ENCODE measurements at regions not wholly inside any gene's neighbourhood (a gene's known extent, or its start where the extent isn't known, plus 50 kb on each side); places are given as distances from the start of the nearest gene placed in this dataset.
A peak's percentile ranks its signal among the peaks of the same experiment; 100 is the strongest.

DNA sequence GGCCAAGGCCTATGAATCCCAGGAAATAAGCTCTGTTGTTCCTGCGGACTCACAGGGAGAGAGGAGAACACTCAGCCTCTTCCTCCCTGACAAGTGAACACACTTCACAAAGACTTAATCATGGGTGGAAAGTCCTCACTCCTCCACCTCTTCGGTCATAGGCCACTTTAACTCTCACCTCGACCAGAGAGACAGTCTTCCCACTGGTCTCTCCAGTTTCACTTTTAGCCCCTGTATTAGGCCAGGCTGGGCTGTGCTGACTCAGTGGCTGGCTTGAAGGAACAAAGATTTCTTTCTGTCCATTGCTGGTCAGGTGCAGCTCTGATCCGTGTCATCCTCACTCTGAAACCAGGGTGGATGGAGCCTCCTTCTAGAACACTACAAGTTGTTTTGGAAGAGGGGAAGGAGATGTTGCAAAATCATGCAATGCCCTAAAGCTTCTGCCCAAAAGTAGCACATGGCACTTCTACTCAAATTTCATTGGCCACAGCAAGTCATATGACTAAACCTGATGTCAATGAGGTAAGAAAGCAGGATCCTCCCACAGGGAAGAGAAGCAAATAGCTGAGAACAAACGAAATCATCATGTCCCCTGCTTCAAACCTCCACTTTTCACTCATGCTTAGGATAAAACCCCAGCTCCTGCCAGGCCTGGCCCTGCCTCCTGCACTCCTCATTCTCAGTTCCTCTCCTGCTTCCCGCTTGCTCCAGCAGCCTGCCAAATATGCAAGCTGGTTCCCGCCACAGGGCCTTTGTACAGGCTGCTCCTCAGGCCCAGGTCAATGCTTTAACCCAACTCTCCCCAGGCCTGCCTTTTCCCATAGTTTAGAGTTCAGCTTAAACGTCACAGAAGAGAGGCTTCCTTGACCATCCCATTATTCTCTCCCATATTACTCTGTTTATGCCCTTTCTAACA is 150.5 kb upstream of the RUNX3 start:
- FAIRE-seq = no peak

DNA sequence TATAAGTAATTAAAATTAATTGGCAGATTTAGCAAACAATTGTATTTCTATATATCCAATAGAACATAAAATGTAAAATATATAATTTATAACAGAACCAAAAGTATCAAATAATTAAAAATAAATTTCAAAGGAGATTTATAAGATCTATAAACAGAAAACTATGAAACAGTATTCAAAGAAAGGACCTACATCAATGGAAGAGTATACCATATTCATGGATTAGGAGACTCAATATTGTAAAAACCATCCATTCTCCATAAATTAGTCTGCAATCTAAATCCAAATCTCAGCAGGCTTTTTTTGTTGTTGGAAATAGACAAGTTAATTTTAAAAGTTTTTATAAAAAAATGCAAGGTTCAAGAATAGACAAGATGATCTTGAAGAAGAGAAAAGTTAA is 149.0 kb upstream of the RUNX3 start:
- FAIRE-seq = peak; percentile 70

DNA sequence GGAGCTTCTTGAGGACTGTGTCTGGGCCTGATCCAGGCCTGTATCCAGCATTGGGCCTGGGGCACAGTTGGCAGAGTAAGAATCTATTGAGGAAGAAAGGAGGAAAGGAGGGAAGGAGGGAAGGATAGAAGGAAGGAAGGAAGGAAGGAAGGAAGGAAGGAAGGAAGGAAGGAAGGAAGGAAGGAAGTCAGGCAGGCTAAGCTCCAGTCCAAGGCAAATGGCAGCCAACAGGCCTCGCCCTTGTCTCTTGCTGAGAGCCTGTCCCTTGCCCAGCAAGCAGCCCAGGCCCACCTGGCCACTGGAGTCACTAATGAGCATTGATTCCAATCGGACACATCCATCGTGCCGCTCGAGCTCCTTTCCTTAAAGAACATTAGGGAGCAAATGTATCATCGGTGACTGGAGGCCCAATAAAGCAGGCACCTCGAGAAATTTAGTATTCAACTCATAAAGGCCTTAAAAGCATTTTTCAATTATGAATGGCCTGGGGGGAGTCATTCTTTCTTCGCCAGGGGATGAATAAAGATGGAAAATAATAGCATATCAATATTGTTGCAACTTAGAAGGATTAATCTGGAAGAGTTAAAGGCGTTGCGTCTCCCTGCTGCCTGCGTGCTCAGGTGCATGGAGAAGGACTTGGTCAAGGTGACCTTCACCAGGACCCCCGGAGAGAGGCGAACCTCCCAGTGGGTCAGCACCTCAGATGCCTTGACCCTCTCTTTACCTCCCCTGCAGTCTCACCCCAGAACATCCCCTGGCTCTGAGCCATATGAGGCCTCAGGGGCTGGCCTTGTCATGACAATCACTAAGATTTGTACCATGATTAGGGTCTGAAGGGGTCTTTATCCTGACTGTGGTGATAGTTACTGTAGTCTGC is 144.5 kb upstream of the RUNX3 start:
- FAIRE-seq = no peak

DNA sequence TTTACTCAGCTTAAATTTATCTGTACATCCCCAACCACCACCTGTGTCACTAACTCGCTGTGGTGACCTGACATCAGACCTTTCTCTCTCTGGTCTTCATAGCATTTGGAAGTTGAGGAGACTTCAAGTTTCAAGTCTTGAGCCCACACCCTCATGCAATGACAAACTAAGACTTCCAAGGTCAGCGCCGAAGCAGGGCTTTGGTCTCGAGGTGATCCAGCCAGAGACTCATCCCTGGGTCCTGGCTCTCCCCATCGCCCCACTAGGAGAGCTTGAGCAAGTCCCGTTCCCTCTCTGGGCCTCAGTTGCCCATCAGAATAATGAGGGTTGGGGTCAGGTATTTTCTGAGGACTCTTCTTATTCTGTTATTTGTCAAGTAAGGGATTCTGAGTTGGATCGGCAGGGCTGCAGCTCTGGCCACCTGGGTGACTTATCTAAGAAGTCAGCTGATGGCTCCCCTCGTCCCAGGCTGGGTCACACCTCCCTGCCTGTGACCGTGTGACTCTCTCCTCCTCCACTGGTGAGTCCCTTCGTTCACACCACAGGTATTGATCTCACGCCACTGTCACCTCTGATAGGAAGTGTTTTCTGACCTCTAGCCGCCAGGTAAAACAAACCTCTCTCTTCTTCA is 143.7 kb upstream of the RUNX3 start:
- FAIRE-seq = no peak

DNA sequence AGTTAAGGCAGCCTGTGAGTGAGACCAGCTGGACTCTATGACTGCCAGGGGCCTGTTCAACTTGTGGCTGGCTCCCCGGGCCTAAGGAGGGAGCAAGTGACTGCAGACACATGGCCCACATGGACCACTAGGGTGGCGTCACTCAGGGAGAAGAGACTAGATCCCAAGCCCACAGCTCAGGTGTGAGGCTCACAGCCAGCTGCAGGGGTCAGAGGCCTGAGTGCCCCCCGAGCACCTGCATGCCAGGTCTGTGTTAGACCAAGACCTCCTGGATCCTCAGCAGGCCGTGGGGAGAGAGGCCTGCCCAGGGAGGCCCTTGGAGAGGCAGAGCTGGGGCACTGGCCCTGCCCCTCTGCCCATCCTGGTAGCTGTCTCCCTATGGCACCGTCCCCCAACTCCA is 142.4 kb upstream of the RUNX3 start:
- FAIRE-seq = no peak

DNA sequence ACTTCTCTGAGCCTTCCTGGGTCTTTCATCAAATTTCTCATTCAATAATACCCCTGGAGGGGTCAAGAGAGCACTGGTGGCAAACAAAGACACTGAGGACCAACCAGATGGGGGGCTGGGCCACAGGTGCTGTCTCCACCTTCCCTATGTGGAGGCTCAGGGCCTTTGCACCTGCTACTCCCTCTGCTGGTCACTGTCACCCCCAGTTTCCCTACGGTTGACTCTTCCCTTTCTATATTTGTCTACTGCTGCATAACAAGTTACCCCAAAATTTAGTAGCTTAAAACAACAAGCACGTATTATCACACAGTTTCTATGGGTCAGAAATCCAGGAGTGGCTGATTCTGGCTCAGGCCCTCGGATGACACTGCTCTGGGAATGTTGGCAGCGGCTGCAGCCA is 138.8 kb upstream of the RUNX3 start:
- FAIRE-seq = no peak

DNA sequence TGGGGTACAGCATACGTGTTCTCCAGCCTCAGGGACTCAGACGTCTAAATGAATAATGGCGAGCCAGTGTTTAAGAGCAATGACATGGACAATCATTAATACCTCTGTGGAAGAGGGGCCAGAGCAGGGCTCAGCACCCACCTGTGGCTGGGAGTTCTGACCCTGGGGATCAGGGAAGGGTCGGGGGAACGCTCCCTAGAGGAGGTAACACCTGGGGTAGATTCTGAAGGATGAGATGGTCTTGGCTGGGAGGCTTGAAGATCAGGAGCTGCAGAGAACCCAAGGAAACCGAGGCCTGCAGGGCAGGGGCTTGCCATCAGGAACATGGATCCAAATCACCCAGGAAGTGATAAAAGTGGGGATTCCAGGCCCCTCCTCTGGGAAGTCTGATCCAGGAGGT is 138.2 kb upstream of the RUNX3 start:
- FAIRE-seq = no peak

DNA sequence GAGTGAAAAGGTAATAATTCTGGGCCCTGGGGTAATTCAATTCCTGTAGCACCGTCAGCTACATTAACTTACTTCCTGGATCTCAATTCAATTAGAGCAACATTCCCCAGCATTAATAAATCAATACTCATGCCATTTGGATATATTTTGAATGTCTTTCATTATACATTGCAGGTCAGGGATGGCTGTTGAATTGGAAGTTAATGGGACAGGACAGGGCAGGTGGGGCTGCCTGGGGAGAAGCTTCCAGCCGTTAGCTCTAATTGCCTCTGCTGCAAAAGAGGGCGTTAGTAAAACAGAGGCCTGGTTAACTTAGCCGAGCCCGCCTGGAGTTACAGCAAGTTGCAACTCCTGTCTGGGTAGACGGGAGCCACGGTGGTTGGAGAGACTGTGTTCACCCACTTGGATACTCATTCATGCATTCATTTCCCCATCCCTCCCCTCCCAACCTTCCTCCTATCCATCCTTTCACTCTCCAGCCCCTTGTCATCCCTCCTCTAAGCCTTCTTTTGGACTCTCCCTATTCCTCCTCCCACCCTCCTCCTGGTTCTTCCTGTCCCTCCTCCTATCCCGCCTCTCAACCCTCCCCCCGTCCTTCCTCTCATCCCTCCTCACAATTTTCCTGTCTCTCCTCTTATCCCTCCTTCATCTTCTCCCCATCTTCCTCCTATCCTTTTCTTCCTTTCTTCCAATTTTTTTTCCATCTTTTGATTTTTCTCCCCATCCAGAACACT is 137.6 kb upstream of the RUNX3 start:
- no peak for FAIRE-seq

DNA sequence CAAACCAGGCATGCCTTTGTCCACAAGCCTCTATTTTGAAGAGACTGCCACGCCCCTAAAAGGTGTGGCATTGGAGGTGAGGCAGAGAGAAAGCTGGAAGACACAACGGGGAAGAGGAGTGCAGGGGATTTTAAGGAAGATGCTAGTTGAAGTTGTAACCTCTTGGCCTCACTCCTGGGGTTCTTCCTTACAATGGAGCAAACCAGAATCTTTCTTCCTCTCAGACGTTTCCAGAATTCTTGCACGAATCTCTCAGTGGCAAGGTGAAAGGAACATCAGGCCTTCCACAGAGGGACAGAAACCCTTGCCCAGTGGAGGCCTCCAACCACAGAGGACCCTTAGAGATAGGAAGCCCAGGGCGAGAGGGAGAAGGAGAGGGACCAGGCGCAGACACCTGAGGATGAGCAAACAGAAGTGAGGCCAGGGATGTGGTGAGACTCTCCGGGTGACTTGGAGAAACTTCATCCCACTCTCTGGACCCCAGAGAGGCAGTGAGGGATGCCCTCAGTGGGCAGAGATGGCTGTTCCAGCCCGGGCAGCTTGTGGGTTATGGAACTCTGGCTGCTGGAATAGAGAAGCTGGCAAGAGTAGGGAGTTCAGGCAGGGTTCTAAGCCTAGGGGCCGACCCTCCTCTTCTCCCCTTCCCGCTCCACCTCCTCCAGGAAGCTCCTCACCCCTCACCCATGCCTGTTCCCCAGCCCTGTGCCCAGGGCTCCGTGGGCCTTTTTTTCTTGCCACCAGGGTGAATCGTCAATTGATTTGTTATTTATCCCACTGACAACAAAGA is 136.8 kb upstream of the RUNX3 start:
- FAIRE-seq = no peak

DNA sequence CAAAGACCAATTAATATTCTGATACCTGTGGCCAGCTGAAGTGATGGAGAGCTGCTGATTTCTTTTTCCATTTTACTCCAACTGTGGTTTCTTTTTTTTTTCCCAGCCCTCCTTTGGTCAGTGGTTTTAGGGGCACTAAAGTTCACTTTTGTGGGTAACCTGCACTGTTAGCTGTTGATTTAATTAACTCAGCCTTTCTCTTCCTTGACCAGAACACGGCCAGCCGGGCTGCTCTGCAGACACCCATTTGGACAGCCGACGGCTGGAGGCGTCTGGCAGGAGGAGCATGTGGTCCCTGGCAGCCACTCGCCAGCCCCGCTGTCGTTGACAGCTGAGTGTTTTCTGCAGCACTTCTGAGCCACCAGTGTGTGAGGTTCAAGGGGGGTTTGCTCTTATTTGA is 136.2 kb upstream of the RUNX3 start:
- FAIRE-seq = no peak

DNA sequence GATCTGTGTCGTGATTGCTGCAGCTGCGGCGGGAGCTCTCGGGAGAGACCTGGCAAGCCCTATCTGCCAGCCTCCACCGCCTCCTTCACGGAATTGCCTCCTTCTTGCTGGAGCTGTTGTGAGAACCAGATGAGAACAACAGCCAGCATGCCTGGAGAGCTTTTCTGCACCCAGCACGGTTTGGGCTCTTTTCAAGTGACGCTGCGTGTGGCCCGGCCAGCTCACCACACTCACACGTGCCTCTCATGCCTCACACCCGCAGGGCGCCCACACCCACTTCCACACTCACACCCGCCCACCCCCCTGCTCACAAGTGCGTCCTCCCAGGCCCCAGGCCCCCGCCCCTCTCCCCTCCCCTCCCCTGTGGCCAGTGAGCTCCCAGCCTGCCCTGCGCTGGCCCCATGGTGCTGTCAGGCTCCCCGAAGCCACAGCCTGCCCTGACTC is 135.7 kb upstream of the RUNX3 start:
- FAIRE-seq = no peak

DNA sequence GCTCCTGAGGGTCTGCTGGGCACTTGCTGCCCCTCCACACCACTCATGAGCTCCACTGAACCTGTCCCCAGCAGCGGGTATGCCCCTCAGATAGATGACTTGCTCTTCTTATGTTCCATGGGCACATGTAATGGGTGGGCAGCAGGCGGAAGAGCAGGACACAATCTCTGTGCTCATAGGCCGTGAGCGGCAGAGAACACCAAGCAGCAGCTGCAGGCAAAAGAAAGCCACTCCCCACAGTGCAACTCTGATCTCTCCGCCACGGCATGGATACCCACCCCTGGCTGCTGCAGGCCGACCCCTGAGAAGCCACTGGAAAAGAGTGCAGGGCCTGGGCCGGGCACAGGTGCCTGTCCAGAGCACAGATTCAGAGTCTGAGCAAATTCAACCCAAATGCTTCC is 135.2 kb upstream of the RUNX3 start:
- no peak for FAIRE-seq

DNA sequence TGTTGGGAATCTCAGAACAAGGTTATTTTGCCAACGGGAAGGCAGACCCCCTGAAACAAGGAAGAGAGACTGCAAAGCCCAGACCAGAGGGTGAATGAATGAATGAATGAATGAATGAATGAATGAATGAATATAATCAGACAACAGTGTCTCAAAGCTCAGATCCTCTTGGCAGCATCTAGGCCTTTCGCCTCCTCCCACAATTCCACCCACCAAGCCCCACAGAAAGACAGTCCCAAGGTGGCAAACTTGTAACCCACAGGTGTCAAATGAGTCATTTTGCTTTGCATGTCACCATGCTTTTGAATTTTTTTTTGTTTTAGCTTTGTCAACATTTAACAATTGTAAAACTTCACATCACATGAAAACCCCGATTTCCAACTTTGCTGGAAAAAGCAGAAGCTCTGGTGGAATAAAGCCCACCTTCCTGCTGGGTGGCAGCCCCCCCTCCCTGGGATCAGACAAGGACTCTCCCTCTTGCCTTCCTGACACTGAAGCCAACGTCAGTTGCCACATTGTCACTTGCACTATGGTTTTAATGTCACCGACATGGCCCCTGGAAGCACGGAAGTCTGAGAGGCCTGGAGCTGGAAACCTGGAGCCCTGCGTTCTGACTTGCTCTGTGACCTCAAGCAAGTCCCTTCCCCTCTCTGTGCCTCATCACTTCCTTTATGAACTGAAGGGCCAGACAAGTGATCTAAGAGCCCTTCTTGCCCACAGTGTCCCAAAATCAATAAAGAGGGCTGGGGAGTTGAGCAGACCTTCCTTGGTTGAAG is 134.6 kb upstream of the RUNX3 start:
- FAIRE-seq = no peak

DNA sequence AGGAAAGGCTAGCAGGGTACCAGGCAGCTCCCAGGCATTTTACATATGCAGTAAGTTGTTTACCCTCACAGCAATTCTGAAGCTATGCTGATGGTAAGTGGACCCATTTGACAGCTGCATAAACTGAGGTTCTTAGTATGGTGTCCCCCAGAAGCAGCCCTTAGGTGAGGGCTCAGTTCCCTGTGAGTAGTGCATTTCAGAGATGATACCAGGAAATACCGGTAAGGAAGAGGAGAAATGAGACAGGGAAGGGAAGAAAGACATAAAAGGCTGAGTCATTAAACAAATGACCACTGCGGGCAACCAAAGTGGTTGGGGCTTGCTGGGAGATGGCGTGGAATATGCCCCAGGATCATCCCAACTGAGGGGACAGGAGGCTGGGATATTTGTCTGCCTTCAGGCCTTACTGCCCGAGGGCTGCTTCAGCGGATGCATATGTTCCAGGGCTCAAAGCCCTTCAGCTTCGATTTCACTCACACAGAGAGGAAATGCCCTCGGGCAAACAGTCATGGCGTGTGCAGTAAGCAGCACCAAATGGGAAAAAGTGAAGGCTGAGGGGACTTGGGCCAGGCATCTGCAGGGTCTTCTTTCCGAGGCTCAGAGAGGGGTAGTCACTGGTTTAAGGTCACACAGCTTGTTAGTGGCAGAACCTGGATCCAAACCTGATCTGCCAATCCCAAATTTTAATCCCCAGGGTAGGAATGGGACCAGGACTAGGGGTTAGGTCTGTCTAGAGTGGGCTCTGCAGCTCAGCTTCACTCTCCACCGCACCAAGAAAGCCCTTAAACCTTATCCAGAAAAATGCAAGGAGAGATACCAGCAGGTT is 133.7 kb upstream of the RUNX3 start:
- no peak for FAIRE-seq

DNA sequence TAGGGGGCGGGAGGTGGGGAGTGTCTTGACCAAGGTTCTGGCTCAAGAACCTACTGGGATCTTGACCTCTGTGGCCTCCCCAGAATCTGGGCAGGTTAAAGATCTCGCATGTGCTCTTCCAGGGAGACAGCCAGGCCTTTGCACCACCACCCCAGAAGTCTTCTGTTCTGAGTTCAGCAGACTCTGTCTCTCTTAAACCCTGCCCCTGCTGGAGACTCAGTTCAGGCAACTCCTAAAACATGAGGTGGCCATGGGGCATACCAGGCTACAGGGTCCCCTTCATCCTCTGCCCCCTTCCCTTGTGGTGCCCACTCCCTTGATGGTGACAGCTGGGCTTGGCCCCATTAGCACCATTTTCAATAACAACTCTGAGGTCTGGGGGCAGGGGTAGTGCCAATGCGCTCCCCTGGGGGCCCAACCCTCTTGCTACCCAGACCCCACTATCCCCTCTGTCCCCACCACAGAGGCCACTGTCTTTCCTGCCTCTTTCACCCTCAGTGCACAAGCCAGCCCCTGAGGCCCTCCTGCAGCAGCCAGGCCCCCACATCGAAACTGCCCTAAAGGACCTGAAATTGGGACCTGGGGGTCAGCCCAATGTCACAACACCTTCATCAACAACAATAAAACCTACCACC is 132.7 kb upstream of the RUNX3 start:
- no peak for FAIRE-seq

DNA sequence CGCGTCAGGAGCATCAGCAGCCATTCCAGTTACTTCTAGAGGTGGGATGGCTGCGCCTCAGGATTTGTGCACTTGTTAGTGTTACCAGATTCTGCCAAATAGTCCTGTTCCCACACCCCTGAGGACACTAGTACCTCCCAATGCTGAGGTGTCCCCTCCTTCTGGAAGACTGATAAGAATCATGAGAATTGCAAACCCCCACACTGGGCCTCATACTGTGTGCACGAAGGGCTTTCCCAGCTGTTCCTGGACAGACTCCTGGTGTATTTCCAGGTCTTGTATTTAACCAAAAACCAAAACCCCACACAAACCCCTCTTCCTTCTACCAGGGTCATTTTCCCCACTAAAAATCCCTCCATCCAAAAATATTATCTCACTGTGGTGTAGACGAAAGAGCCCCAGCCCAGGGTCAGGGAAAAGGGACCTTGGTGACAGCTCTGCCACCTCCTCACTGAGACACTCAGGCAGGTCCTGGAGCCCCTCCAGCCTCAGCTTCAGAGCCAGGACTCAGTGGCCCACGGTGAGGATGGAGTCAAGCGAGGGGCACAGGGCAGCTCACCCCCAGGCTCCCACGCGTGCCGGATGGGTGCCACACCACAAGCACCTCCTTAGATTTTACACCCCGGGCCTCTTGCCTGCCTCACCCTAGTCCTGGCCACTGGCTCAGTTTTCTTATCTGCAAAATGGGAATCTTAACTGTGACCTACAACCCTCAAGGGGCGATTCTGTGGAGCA is 131.4 kb upstream of the RUNX3 start:
- no peak for FAIRE-seq

DNA sequence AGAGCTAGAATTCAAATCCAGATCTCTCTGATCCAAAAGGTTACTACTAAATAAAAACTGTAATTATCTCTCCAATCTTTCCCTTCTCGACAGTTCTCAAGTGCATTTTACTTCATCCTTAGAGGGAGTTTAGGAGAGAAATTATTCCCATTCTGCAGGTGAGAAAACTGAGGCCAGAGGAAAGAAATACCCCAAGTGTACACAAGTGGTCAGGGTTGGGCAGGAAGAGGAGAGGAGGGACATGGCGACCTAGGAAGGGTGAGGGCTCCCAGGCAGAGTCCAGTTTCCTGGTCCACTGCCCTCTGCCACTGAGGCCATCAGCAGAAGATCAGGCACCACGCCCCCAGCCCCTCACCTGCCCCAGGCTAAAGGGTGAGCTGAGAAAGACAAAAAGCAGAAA is 127.1 kb upstream of the RUNX3 start:
- FAIRE-seq = no peak

DNA sequence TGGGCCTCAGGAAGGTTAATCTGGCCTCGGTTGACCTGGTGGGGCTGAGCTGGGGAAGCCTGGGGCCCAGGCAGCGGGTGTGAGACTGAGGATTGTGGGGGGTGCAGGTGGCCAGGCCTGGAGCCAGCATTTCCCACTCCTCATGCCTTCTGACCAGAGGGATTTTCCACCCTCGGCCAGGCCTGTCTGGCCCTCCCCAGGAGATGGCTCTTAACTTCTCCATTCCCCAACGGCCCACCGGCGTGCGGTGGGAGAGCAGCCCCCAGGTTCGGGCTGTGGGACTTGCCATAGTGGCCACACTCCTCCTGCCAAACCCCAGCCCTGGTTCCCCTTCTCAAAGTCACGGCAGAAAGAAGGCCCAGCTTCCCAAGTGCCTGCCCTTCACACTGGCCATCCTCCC is 126.5 kb upstream of the RUNX3 start:
- no peak for FAIRE-seq

DNA sequence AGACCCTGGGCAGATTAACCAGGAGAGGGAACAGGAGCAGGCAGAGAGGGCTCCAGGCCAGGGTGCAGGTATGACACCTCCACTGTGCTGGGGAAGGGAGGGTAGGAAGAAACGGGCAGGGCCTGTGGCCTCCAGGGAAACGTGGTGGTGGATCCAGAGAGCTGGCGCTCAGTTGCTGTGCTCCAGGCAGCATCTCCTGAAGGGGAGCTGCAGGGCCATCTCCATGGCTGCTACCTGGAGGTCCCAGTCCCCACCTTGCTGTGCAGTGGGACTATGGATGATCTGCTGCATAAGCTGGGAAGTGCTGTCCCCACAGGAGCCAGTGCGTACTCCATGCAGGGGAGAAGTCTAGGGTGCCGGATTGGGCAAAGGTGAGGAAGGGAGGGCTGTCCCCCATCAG is 125.9 kb upstream of the RUNX3 start:
- FAIRE-seq = no peak

All from A204.1 (cell line).